IMR-90 (cell line): ENCODE measurements at regions not wholly inside any gene's neighbourhood (a gene's known extent, or its start where the extent isn't known, plus 50 kb on each side); places are given as distances from the start of the nearest gene placed in this dataset.

Source experiments
- ATAC-seq: fragments of 200-7000 bp; cut with Tn5 transposase; 2 replicates; pipeline ENCODE4 v1.9.1; 2020; ENCODE audit warnings: low read depth, mild to moderate bottlenecking, moderate library complexity
- BruUV-seq: library from RNA; stranded (reverse); fragments of 400-500 nt; replicated peaks from 2 replicates; lab custom pipeline; 2021; lab: Mats Ljungman, UMichigan
- CTCF ChIA-PET: fragments of 300-600 bp; formaldehyde crosslinking; extraction: SDS; loops from one replicate; lab custom pipeline; 2021; ENCODE audit warnings: antibody characterized with exemption; lab: Yijun Ruan, JAX
- POLR2A ChIA-PET: fragments of 300-600 bp; sonication (Branson Sonifier 250); formaldehyde crosslinking; loops from one replicate; lab custom pipeline; 2022; ENCODE audit warnings: antibody characterized with exemption; ENCODE audit not compliant: unreplicated experiment; lab: Charles Lee
- DNase-seq: peaks from one replicate; pipeline ENCODE4 v3.0.0; 2013
- H2AFZ ChIP-seq: replicated peaks from 2 replicates; pipeline ENCODE3; 2013; ENCODE audit warnings: low read length, mild to moderate bottlenecking; ENCODE audit not compliant: poor library complexity
- H2AK5ac ChIP-seq: 2 replicates; pipeline ENCODE4 v1.6.1; 2013; ENCODE audit warnings: low read depth, low read length, inconsistent platforms
- H2AK9ac ChIP-seq: replicated peaks from 2 replicates; pipeline ENCODE3; 2013; ENCODE audit warnings: mild to moderate bottlenecking, low read depth, low read length, moderate library complexity; ENCODE audit not compliant: poor library complexity
- H2BK120ac ChIP-seq: 2 replicates; pipeline ENCODE4 v1.6.1; 2013; ENCODE audit warnings: low read depth, low read length, inconsistent platforms
- H2BK15ac ChIP-seq: 3 replicates; pipeline ENCODE4 v1.6.1; 2013; ENCODE audit warnings: low read depth, low read length, inconsistent platforms
- H2BK20ac ChIP-seq: 2 replicates; pipeline ENCODE4 v1.6.1; 2013; ENCODE audit warnings: low read depth, mild to moderate bottlenecking, inconsistent platforms, low read length, moderate library complexity
- H2BK5ac ChIP-seq: 2 replicates; pipeline ENCODE4 v1.6.1; 2013; ENCODE audit warnings: mild to moderate bottlenecking, low read depth, low read length, inconsistent platforms; ENCODE audit not compliant: poor library complexity, severe bottlenecking
- H3K14ac ChIP-seq: replicated peaks from 2 replicates; pipeline ENCODE4 v1.6.1; 2013; ENCODE audit warnings: low read depth, low read length, inconsistent platforms
- H3K18ac ChIP-seq: 2 replicates; pipeline ENCODE4 v1.6.1; 2013; ENCODE audit warnings: low read depth, low read length, control low read depth
- H3K23ac ChIP-seq: 2 replicates; pipeline ENCODE4 v1.6.1; 2013; ENCODE audit warnings: low read depth, low read length, inconsistent platforms
- H3K27ac ChIP-seq: 2 replicates; pipeline ENCODE4 v1.5.1; 2013; ENCODE audit warnings: mild to moderate bottlenecking, control low read depth, low read length; ENCODE audit not compliant: insufficient read depth
- H3K27me3 ChIP-seq: 2 replicates; pipeline ENCODE4 v1.6.1; 2013; ENCODE audit warnings: low read length; ENCODE audit not compliant: control insufficient read depth, insufficient read depth
- H3K36me3 ChIP-seq: 2 replicates; pipeline ENCODE4 v1.6.1; 2013; ENCODE audit warnings: low read length, mixed read lengths; ENCODE audit not compliant: control insufficient read depth, insufficient read depth
- H3K4ac ChIP-seq: 2 replicates; pipeline ENCODE4 v1.6.1; 2013; ENCODE audit warnings: low read depth, low read length, inconsistent platforms
- H3K4me1 ChIP-seq: 2 replicates; pipeline ENCODE4 v1.6.1; 2013; ENCODE audit warnings: low read length, mixed read lengths; ENCODE audit not compliant: control insufficient read depth, insufficient read depth
- H3K4me2 ChIP-seq: 2 replicates; pipeline ENCODE4 v1.6.1; 2013; ENCODE audit warnings: low read depth, mild to moderate bottlenecking, control low read depth, low read length, moderate library complexity
- H3K4me3 ChIP-seq: 2 replicates; pipeline ENCODE4 v1.5.1; 2013; ENCODE audit warnings: low read depth, mild to moderate bottlenecking, control low read depth, low read length, moderate library complexity; ENCODE audit not compliant: insufficient read depth
- H3K56ac ChIP-seq: 2 replicates; pipeline ENCODE4 v1.6.1; 2013; ENCODE audit warnings: low read length, inconsistent platforms; ENCODE audit not compliant: insufficient read depth; ENCODE audit errors: extremely low read depth
- H3K79me1 ChIP-seq, 2 experiments: 2 replicates each; pipeline ENCODE4 v1.6.1; 2013; ENCODE audit warnings: low read length in 2 of 2, inconsistent platforms in 1 of 2, low read depth in 1 of 2
- H3K9ac ChIP-seq: 2 replicates; pipeline ENCODE4 v1.6.1; 2013; ENCODE audit warnings: low read depth, low read length, control low read depth
- H3K9me1 ChIP-seq: 2 replicates; pipeline ENCODE4 v1.6.1; 2013; ENCODE audit warnings: low read length, inconsistent platforms; ENCODE audit not compliant: insufficient read depth
- H3K9me3 ChIP-seq: 2 replicates; pipeline ENCODE4 v1.6.1; 2013; ENCODE audit warnings: low read length; ENCODE audit not compliant: control insufficient read depth, insufficient read depth
- H4K20me1 ChIP-seq: 2 replicates; pipeline ENCODE4 v1.6.1; 2013; ENCODE audit warnings: low read length, inconsistent platforms; ENCODE audit not compliant: insufficient read depth
- H4K5ac ChIP-seq: 2 replicates; pipeline ENCODE4 v1.6.1; 2013; ENCODE audit warnings: mild to moderate bottlenecking, low read depth, low read length, control low read depth
- H4K8ac ChIP-seq, 2 experiments: 2 replicates each; pipeline ENCODE4 v1.6.1; 2013; ENCODE audit warnings: low read depth in 2 of 2, low read length in 2 of 2, control low read depth in 1 of 2, inconsistent platforms in 1 of 2
- H4K91ac ChIP-seq: 2 replicates; pipeline ENCODE4 v1.6.1; 2013; ENCODE audit warnings: low read depth, low read length, inconsistent platforms; ENCODE audit not compliant: insufficient read depth
- BHLHE40 ChIP-seq: fragments of 150-350 bp; IDR thresholded peaks from 2 replicates; pipeline ENCODE4 v1.6.1; 2016; ENCODE audit warnings: mild to moderate bottlenecking, low read depth, low read length
- CEBPB ChIP-seq: IDR thresholded peaks from 2 replicates; pipeline ENCODE4 v1.6.1; 2012; ENCODE audit warnings: low read depth, low read length, improper control_type of control experiment
- CHD1 ChIP-seq: IDR thresholded peaks from 2 replicates; pipeline ENCODE4 v1.6.1; 2012; ENCODE audit warnings: low read depth, low read length, improper control_type of control experiment
- FOS ChIP-seq: fragments of 150-350 bp; IDR thresholded peaks from 2 replicates; pipeline ENCODE4 v1.6.1; 2016; ENCODE audit warnings: low read depth, low read length
- MAFK ChIP-seq: IDR thresholded peaks from 2 replicates; pipeline ENCODE4 v1.6.1; 2012; ENCODE audit warnings: low read depth, low read length, improper control_type of control experiment
- MAZ ChIP-seq: IDR thresholded peaks from 2 replicates; pipeline ENCODE4 v1.6.1; 2012; ENCODE audit warnings: low read depth, mild to moderate bottlenecking, low read length, improper control_type of control experiment, moderate library complexity, borderline replicate concordance
- MXI1 ChIP-seq: IDR thresholded peaks from 2 replicates; pipeline ENCODE4 v1.6.1; 2012; ENCODE audit warnings: low read depth, mild to moderate bottlenecking, low read length, moderate library complexity, borderline replicate concordance
- NFE2L2 ChIP-seq: fragments of 150-350 bp; IDR thresholded peaks from 2 replicates; pipeline ENCODE4 v1.6.1; 2016; ENCODE audit warnings: low read depth, mild to moderate bottlenecking, low read length
- POLR2A ChIP-seq: IDR thresholded peaks from 2 replicates; pipeline ENCODE4 v1.6.1; 2012; ENCODE audit warnings: mild to moderate bottlenecking, low read depth, low read length
- RAD21 ChIP-seq: IDR thresholded peaks from 2 replicates; pipeline ENCODE4 v1.6.1; 2012; ENCODE audit warnings: low read length, improper control_type of control experiment
- RCOR1 ChIP-seq: IDR thresholded peaks from 2 replicates; pipeline ENCODE4 v1.6.1; 2012; ENCODE audit warnings: mild to moderate bottlenecking, low read length, improper control_type of control experiment; ENCODE audit not compliant: insufficient replicate concordance
- RFX5 ChIP-seq: IDR thresholded peaks from 2 replicates; pipeline ENCODE4 v1.8.0; 2012; ENCODE audit warnings: low read depth, mild to moderate bottlenecking, low read length, moderate library complexity
- SMC3 ChIP-seq: fragments of 150-350 bp; IDR thresholded peaks from 2 replicates; pipeline ENCODE4 v1.6.1; 2016; ENCODE audit warnings: low read depth, mild to moderate bottlenecking, antibody characterized with exemption, low read length, moderate library complexity
- WGBS, 2 experiments: methylation state at CpG; one replicate each; pipeline versions ENCODE4 v1.1.5 to v1.1.7; 2013; ENCODE audit warnings: missing lambda C conversion rate in 2 of 2; ENCODE audit not compliant: insufficient read length in 1 of 2; ENCODE audit errors: extremely low coverage in 2 of 2; 5-methylcytosine and 5-hydroxymethylcytosine counted together
- dilution Hi-C: fragments of 300-500 bp; cut with HindIII; formaldehyde crosslinking; loops from one replicate; pipeline ENCODE4 v1.14.3; 2018; ENCODE audit warnings: low sequenced_read_pairs; ENCODE audit not compliant: unreplicated experiment
- in situ Hi-C: fragments of 300-500 bp; cut with MboI; formaldehyde crosslinking; loops from 3 replicates; pipeline ENCODE4 v1.14.3; 2019; ENCODE audit warnings: low sequenced_read_pairs, inconsistent platforms, mixed read lengths
- intact Hi-C: fragments of 100-400 bp; cut with micrococcal nuclease; formaldehyde crosslinking; loops from 2 replicates; pipeline ENCODE4 v1.10.0; 2022
- TF ChIP-seq, protein P1 (sequence below): fragments of 150-350 bp; IDR thresholded peaks from 2 replicates; pipeline ENCODE4 v1.6.1; 2017; ENCODE audit warnings: mild to moderate bottlenecking, antibody characterized with exemption, low read length, low read depth
- TF ChIP-seq, protein P2 (sequence below): conservative IDR thresholded peaks from 2 replicates; pipeline ENCODE4 v1.5.1; 2012; ENCODE audit warnings: mild to moderate bottlenecking, low read depth, low read length, improper control_type of control experiment
- TF ChIP-seq, protein P3 (sequence below): fragments of 150-350 bp; IDR thresholded peaks from 2 replicates; pipeline ENCODE4 v1.6.1; 2016; ENCODE audit warnings: low read depth, mild to moderate bottlenecking, low read length, moderate library complexity, borderline replicate concordance

GRCh38 chr6:22442826-22443225 is 126.5 kb upstream of the HDGFL1 start:
- H2BK120ac ChIP-seq: peak overlapping the region; percentile 88
- H4K5ac ChIP-seq: peak overlapping the region; percentile 99
- H3K56ac ChIP-seq: no peak overlapping the region
- peak; percentile 36 for DNase-seq
- peak overlapping the region; percentile 78; the same call in 2 of the 3 replicates for H2BK15ac ChIP-seq
- in situ Hi-C loops: no loop called here
- no peak overlapping the region for H3K4me2 ChIP-seq
- no TSS peak for BruUV-seq
- H2BK5ac ChIP-seq: peak overlapping the region; percentile 66
- peak overlapping the region; percentile 89 for H3K14ac ChIP-seq
- no peaks in the 10 kb centered on the region for H3K36me3 ChIP-seq
- H2BK20ac ChIP-seq: peak overlapping the region; percentile 61; the same call in 1 of the 2 replicates
- intact Hi-C loops: no loop called here
- ChIA-PET POLR2A (no interaction called here), CTCF (no interaction called here)
- no peak; the same call in 1 of the 2 replicates for ATAC-seq
- no peaks in the 10 kb centered on the region; the same call in 1 of the 2 replicates for H3K9me1 ChIP-seq
- H3K4me1 ChIP-seq: 0 out of 2 replicates have a peak, but pooled peaks cover 3% of the 10 kb centered on the region
- WGBS, 2 experiments: 100% methylated on average over 1 of the region's 1 CpG; no CpG with 5 or more reads in 1 of the 2 experiments
- peak overlapping the region; percentile 98 for H3K18ac ChIP-seq
- peak overlapping the region; percentile 50 for H4K91ac ChIP-seq
- H2AFZ ChIP-seq: peak overlapping the region; percentile 74
- TF ChIP-seq, protein P1, sequence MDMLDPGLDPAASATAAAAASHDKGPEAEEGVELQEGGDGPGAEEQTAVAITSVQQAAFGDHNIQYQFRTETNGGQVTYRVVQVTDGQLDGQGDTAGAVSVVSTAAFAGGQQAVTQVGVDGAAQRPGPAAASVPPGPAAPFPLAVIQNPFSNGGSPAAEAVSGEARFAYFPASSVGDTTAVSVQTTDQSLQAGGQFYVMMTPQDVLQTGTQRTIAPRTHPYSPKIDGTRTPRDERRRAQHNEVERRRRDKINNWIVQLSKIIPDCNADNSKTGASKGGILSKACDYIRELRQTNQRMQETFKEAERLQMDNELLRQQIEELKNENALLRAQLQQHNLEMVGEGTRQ: no peak
- TF ChIP-seq, protein P2, sequence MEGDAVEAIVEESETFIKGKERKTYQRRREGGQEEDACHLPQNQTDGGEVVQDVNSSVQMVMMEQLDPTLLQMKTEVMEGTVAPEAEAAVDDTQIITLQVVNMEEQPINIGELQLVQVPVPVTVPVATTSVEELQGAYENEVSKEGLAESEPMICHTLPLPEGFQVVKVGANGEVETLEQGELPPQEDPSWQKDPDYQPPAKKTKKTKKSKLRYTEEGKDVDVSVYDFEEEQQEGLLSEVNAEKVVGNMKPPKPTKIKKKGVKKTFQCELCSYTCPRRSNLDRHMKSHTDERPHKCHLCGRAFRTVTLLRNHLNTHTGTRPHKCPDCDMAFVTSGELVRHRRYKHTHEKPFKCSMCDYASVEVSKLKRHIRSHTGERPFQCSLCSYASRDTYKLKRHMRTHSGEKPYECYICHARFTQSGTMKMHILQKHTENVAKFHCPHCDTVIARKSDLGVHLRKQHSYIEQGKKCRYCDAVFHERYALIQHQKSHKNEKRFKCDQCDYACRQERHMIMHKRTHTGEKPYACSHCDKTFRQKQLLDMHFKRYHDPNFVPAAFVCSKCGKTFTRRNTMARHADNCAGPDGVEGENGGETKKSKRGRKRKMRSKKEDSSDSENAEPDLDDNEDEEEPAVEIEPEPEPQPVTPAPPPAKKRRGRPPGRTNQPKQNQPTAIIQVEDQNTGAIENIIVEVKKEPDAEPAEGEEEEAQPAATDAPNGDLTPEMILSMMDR: no peak
- TF ChIP-seq RAD21 (no peak), BHLHE40 (no peak), CEBPB (no peak), CHD1 (no peak), NFE2L2 (no peak), MAFK (no peak), MXI1 (no peak), FOS (no peak), POLR2A (no peak), MAZ (no peak), SMC3 (no peak), RCOR1 (no peak), RFX5 (no peak)
- TF ChIP-seq, protein P3, sequence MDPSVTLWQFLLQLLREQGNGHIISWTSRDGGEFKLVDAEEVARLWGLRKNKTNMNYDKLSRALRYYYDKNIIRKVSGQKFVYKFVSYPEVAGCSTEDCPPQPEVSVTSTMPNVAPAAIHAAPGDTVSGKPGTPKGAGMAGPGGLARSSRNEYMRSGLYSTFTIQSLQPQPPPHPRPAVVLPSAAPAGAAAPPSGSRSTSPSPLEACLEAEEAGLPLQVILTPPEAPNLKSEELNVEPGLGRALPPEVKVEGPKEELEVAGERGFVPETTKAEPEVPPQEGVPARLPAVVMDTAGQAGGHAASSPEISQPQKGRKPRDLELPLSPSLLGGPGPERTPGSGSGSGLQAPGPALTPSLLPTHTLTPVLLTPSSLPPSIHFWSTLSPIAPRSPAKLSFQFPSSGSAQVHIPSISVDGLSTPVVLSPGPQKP: no peak
- peak overlapping the region; percentile 10 to 85; a peak in 2 of 4 replicates for H4K8ac ChIP-seq
- peaks cover 2% of the 10 kb centered on the region; the same call in 1 of the 2 replicates for H3K9me3 ChIP-seq
- dilution Hi-C loops: no loop called here
- H3K27me3 ChIP-seq: no peaks in the 10 kb centered on the region
- H2AK5ac ChIP-seq: no peak overlapping the region; the same call in 1 of the 2 replicates
- H4K20me1 ChIP-seq: no peaks in the 10 kb centered on the region
- no peak overlapping the region for H3K4me3 ChIP-seq
- H3K27ac ChIP-seq: peak overlapping the region; percentile 66; the same call in 1 of the 2 replicates
- no peaks in the 10 kb centered on the region for H3K79me1 ChIP-seq
- peak overlapping the region; percentile 81 for H3K4ac ChIP-seq
- H3K9ac ChIP-seq: no peak overlapping the region
- peak overlapping the region; percentile 56; the same call in 1 of the 2 replicates for H3K23ac ChIP-seq
- H2AK9ac ChIP-seq: peak overlapping the region; percentile 56
